GM21367 (cell line): ENCODE measurements at regions not wholly inside any gene's neighbourhood (a gene's known extent, or its start where the extent isn't known, plus 50 kb on each side); places are given as distances from the start of the nearest gene placed in this dataset.
A peak's percentile ranks its signal among the peaks of the same experiment; 100 is the strongest.

Experiments used
- ATAC-seq: cut with Tn5 transposase; IDR thresholded peaks from one replicate; pipeline ENCODE4 v1.9.1; 2021; ENCODE audit not compliant: unreplicated experiment

GRCh38 chr18:32544088-32544487 is 73.4 kb upstream of the GAREM1 start:
- no peak for ATAC-seq

- no peak for ATAC-seq
Observed at GRCh38 chr18:32542221-32542798, 71.6 kb upstream of the GAREM1 start.

GRCh38 chr18:32530947-32531651 is 60.4 kb upstream of the GAREM1 start:
- peak; percentile 71 for ATAC-seq

GRCh38 chr18:32529722-32530420 is 59.2 kb upstream of the GAREM1 start:
- ATAC-seq = no peak

- ATAC-seq = no peak
Observed at GRCh38 chr18:32520771-32521170, 50.1 kb upstream of the GAREM1 start.
